HEK293 (cell line): ENCODE measurements at regions not wholly inside any gene's neighbourhood (a gene's known extent, or its start where the extent isn't known, plus 50 kb on each side); places are given as distances from the start of the nearest gene placed in this dataset.

Source experiments
- CTCF ChIA-PET: fragments of 350-600 bp; formaldehyde crosslinking; extraction: SDS; loops from one replicate; lab custom pipeline; 2021; ENCODE audit warnings: antibody characterized with exemption; lab: Yijun Ruan, JAX
- POLR2A ChIA-PET: fragments of 300-600 bp; formaldehyde crosslinking; extraction: SDS; loops from one replicate; lab custom pipeline; 2020; ENCODE audit warnings: antibody characterized with exemption, inconsistent platforms; lab: Yijun Ruan, JAX
- H3K27ac ChIP-seq: fragments of 200-500 bp; sonication (Bioruptor generic); 2 replicates; pipeline ENCODE4 v1.5.1; 2014; ENCODE audit warnings: low read depth, low read length, control low read depth, inconsistent platforms; ENCODE audit errors: extremely low read depth
- H3K36me3 ChIP-seq, 2 experiments: fragments of 200-500 bp in 1 of 2; sonication (Bioruptor generic) in 1 of 2; 1 replicate in 1 of 2; 2 replicates in 1 of 2; pipeline ENCODE4 v1.5.1; 2014 to 2017; ENCODE audit warnings: inconsistent platforms in 2 of 2, low read length in 2 of 2; ENCODE audit not compliant: control insufficient read depth in 2 of 2, insufficient read depth in 1 of 2
- H3K4me1 ChIP-seq: fragments of 200-500 bp; sonication (Bioruptor generic); 2 replicates; pipeline ENCODE4 v1.5.1; 2014; ENCODE audit warnings: mild to moderate bottlenecking, low read length, inconsistent platforms; ENCODE audit not compliant: control insufficient read depth, insufficient read depth
- H3K4me3 ChIP-seq: 2 replicates; pipeline ENCODE4 v1.5.1; 2011; ENCODE audit warnings: low read depth, mild to moderate bottlenecking, control low read depth, low read length, moderate library complexity
- H3K9me3 ChIP-seq: fragments of 200-500 bp; sonication (Bioruptor generic); 2 replicates; pipeline ENCODE4 v1.5.1; 2014; ENCODE audit warnings: low read depth, low read length, inconsistent platforms; ENCODE audit not compliant: control insufficient read depth, insufficient read depth
- FEZF1 ChIP-seq: fragments of 450-650 bp; formaldehyde crosslinking; IDR thresholded peaks from 2 replicates; pipeline ENCODE4 v1.5.1; 2016; ENCODE audit warnings: missing biosample characterization, missing genetic modification characterization
- GLI2 ChIP-seq: fragments of 450-650 bp; formaldehyde crosslinking; IDR thresholded peaks from 2 replicates; pipeline ENCODE4; 2017; ENCODE audit warnings: missing biosample characterization, missing genetic modification characterization, low read depth, borderline replicate concordance
- HOXA7 ChIP-seq: sonication (generic); formaldehyde crosslinking; IDR thresholded peaks from 2 replicates; pipeline ENCODE4 v1.8.1; 2022; ENCODE audit warnings: missing genetic modification reagents, borderline replicate concordance
- OSR2 ChIP-seq: fragments of 450-650 bp; formaldehyde crosslinking; IDR thresholded peaks from 2 replicates; pipeline ENCODE4 v1.5.1; 2016; ENCODE audit warnings: missing biosample characterization, missing genetic modification characterization
- SETDB1 ChIP-seq: IDR thresholded peaks from one replicate; pipeline ENCODE4 v1.6.1; 2017; ENCODE audit warnings: mild to moderate bottlenecking, low read length, moderate library complexity, mixed read lengths; ENCODE audit not compliant: insufficient read length
- ZNF112 ChIP-seq: fragments of 450-650 bp; formaldehyde crosslinking; IDR thresholded peaks from 2 replicates; pipeline ENCODE4 v1.5.0; 2017; ENCODE audit warnings: missing biosample characterization, missing genetic modification characterization
- ZNF114 ChIP-seq: fragments of 450-650 bp; formaldehyde crosslinking; IDR thresholded peaks from 2 replicates; pipeline ENCODE4 v1.5.0; 2017; ENCODE audit warnings: missing biosample characterization, missing genetic modification characterization
- ZNF16 ChIP-seq: fragments of 450-650 bp; formaldehyde crosslinking; IDR thresholded peaks from 2 replicates; pipeline ENCODE4 v1.5.1; 2016; ENCODE audit warnings: low read depth, missing biosample characterization, missing genetic modification characterization
- ZNF23 ChIP-seq: fragments of 450-650 bp; formaldehyde crosslinking; IDR thresholded peaks from 2 replicates; pipeline ENCODE4 v1.5.1; 2016; ENCODE audit warnings: missing biosample characterization, missing genetic modification characterization, borderline replicate concordance
- ZNF433 ChIP-seq: fragments of 450-650 bp; formaldehyde crosslinking; IDR thresholded peaks from 2 replicates; pipeline ENCODE4 v1.5.1; 2016; ENCODE audit warnings: missing biosample characterization, missing genetic modification characterization, low read depth
- ZNF560 ChIP-seq: fragments of 450-650 bp; formaldehyde crosslinking; IDR thresholded peaks from 2 replicates; pipeline ENCODE4 v1.5.1; 2017; ENCODE audit warnings: missing biosample characterization, missing genetic modification characterization, borderline replicate concordance
- ZNF677 ChIP-seq: fragments of 450-650 bp; IDR thresholded peaks from 2 replicates; pipeline ENCODE4 v1.5.0; 2018; ENCODE audit warnings: missing biosample characterization, mild to moderate bottlenecking, missing genetic modification characterization, moderate library complexity
- ZNF701 ChIP-seq: fragments of 450-650 bp; formaldehyde crosslinking; IDR thresholded peaks from 2 replicates; pipeline ENCODE4 v1.5.1; 2016; ENCODE audit warnings: missing biosample characterization, missing genetic modification characterization
- ZSCAN16 ChIP-seq: fragments of 450-650 bp; formaldehyde crosslinking; IDR thresholded peaks from 2 replicates; pipeline ENCODE4 v1.5.1; 2016; ENCODE audit warnings: missing biosample characterization, missing genetic modification characterization
- TF ChIP-seq, protein P1 (sequence below): fragments of 450-650 bp; formaldehyde crosslinking; IDR thresholded peaks from 2 replicates; pipeline ENCODE4 v1.5.1; 2017; ENCODE audit warnings: missing biosample characterization, missing genetic modification characterization
- TF ChIP-seq, protein P2 (sequence below): fragments of 450-650 bp; formaldehyde crosslinking; IDR thresholded peaks from 2 replicates; pipeline ENCODE4 v1.5.1; 2016; ENCODE audit warnings: missing biosample characterization, missing genetic modification characterization
- TF ChIP-seq, protein P3 (sequence below): fragments of 450-650 bp; formaldehyde crosslinking; IDR thresholded peaks from 2 replicates; pipeline ENCODE4 v1.5.1; 2016; ENCODE audit warnings: missing biosample characterization, missing genetic modification characterization
- TF ChIP-seq, protein P4 (sequence below): fragments of 450-650 bp; formaldehyde crosslinking; IDR thresholded peaks from 2 replicates; pipeline ENCODE4 v1.5.1; 2016; ENCODE audit warnings: missing biosample characterization, missing genetic modification characterization

DNA sequence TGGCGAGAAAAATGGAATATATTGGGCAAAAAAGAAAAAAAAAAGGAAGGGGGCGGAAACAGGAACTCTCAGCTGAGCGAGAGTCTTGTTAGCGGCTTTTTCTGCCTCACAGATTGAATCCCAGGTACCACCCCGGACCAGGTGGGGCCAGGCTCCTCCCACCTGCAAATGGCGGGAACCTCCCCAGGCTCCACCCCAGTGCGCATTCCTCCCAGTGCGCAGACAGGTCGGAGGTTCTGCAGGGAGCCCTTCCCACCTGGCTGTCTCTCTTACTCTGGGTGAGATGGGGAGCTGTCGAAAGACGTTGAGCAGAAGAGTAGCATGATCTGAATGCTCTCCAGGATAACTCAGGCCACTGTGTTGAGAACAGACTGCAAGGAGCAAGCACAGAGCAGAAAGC, 57.0 kb upstream of the ETV6 start:
- Histone ChIP-seq H3K36me3 (no peaks in the 10 kb centered on the region), H3K9me3 (no peaks in the 10 kb centered on the region), H3K27ac (no peak overlapping the region), H3K4me3 (no peak overlapping the region), H3K4me1 (no peaks in the 10 kb centered on the region)
- CTCF ChIA-PET: interaction anchor here (1.6 kb wide), 1 partner anchor 12 kb away, joined by 8 read pairs; no protein-coding TSS in a partner anchor
- TF ChIP-seq SETDB1: no peak
- TF ChIP-seq, protein P1, sequence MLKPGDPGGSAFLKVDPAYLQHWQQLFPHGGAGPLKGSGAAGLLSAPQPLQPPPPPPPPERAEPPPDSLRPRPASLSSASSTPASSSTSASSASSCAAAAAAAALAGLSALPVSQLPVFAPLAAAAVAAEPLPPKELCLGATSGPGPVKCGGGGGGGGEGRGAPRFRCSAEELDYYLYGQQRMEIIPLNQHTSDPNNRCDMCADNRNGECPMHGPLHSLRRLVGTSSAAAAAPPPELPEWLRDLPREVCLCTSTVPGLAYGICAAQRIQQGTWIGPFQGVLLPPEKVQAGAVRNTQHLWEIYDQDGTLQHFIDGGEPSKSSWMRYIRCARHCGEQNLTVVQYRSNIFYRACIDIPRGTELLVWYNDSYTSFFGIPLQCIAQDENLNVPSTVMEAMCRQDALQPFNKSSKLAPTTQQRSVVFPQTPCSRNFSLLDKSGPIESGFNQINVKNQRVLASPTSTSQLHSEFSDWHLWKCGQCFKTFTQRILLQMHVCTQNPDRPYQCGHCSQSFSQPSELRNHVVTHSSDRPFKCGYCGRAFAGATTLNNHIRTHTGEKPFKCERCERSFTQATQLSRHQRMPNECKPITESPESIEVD (tag by site-specific recombination): no peak
- no peak for TF ChIP-seq ZNF112 (tag by site-specific recombination)
- no peak for TF ChIP-seq FEZF1
- no peak for TF ChIP-seq ZNF560 (tag by site-specific recombination)
- POLR2A ChIA-PET: no interaction called here

DNA sequence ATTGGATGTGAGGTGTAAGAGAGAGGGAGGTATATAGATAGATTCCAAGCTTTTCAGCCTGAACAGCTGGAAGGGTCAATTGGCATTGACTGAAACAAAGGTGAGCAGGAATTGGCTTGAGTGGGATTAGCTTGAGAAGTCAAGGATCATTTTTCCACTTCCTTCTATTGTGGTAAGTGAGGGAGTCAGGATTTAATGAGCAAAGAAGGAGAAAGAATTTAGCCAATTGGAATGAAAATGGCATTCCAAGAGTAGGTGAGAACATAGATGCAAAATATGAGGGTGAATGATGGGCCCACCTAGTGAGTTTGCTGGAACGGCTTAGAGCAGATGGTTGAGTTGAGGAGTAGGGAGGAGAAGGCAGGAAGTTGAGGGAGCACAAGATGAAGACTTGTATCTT, 56.5 kb upstream of the ETV6 start:
- CTCF ChIA-PET: interaction anchor here (1.6 kb wide), 1 partner anchor 12 kb away, joined by 8 read pairs; no protein-coding TSS in a partner anchor
- no peak for TF ChIP-seq OSR2 (tag by site-specific recombination)
- no peak for TF ChIP-seq HOXA7 (CRISPR knock-in tag)
- TF ChIP-seq ZNF16 (tag by site-specific recombination): no peak
- TF ChIP-seq, all 188 proteins: peak for 0
- no peak overlapping the region for H3K27ac ChIP-seq
- no peaks in the 10 kb centered on the region for H3K4me1 ChIP-seq
- no peaks in the 10 kb centered on the region for H3K36me3 ChIP-seq
- H3K9me3 ChIP-seq: no peaks in the 10 kb centered on the region
- H3K4me3 ChIP-seq: no peak overlapping the region
- POLR2A ChIA-PET: no interaction called here

DNA sequence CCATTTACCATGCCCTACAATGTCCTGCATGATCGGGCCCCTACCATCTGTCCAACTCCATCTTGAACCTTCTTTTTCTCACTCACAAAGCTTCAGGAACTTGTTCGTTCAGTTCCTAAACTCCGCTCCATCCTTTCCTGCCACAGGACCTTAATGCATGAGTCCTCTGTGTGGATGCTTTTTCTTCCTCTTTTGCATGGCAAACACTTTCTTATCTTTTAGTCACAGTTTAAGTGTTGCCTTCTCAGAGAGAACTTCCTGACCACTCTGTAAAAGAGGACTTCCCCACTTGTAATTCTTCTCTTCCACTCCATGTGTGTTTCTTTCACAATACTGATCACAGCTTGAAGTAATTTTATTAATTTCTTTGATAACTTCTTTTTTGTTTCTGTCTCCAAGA, 54.4 kb upstream of the ETV6 start:
- POLR2A ChIA-PET: no interaction called here
- Histone ChIP-seq H3K36me3 (no peaks in the 10 kb centered on the region), H3K4me1 (no peaks in the 10 kb centered on the region), H3K4me3 (no peak overlapping the region), H3K27ac (no peak overlapping the region), H3K9me3 (no peaks in the 10 kb centered on the region)
- CTCF ChIA-PET: no interaction called here
- TF ChIP-seq ZNF677: no peak
- no peak for TF ChIP-seq ZNF114 (tag by site-specific recombination)
- TF ChIP-seq, protein P2, sequence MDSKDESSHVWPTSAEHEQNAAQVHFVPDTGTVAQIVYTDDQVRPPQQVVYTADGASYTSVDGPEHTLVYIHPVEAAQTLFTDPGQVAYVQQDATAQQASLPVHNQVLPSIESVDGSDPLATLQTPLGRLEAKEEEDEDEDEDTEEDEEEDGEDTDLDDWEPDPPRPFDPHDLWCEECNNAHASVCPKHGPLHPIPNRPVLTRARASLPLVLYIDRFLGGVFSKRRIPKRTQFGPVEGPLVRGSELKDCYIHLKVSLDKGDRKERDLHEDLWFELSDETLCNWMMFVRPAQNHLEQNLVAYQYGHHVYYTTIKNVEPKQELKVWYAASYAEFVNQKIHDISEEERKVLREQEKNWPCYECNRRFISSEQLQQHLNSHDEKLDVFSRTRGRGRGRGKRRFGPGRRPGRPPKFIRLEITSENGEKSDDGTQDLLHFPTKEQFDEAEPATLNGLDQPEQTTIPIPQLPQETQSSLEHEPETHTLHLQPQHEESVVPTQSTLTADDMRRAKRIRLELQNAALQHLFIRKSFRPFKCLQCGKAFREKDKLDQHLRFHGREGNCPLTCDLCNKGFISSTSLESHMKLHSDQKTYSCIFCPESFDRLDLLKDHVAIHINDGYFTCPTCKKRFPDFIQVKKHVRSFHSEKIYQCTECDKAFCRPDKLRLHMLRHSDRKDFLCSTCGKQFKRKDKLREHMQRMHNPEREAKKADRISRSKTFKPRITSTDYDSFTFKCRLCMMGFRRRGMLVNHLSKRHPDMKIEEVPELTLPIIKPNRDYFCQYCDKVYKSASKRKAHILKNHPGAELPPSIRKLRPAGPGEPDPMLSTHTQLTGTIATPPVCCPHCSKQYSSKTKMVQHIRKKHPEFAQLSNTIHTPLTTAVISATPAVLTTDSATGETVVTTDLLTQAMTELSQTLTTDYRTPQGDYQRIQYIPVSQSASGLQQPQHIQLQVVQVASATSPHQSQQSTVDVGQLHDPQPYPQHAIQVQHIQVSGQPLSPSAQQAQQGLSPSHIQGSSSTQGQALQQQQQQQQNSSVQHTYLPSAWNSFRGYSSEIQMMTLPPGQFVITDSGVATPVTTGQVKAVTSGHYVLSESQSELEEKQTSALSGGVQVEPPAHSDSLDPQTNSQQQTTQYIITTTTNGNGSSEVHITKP (tag by site-specific recombination): no peak
- TF ChIP-seq, protein P3, sequence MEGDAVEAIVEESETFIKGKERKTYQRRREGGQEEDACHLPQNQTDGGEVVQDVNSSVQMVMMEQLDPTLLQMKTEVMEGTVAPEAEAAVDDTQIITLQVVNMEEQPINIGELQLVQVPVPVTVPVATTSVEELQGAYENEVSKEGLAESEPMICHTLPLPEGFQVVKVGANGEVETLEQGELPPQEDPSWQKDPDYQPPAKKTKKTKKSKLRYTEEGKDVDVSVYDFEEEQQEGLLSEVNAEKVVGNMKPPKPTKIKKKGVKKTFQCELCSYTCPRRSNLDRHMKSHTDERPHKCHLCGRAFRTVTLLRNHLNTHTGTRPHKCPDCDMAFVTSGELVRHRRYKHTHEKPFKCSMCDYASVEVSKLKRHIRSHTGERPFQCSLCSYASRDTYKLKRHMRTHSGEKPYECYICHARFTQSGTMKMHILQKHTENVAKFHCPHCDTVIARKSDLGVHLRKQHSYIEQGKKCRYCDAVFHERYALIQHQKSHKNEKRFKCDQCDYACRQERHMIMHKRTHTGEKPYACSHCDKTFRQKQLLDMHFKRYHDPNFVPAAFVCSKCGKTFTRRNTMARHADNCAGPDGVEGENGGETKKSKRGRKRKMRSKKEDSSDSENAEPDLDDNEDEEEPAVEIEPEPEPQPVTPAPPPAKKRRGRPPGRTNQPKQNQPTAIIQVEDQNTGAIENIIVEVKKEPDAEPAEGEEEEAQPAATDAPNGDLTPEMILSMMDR (tag by site-specific recombination): no peak
- TF ChIP-seq, protein P4, sequence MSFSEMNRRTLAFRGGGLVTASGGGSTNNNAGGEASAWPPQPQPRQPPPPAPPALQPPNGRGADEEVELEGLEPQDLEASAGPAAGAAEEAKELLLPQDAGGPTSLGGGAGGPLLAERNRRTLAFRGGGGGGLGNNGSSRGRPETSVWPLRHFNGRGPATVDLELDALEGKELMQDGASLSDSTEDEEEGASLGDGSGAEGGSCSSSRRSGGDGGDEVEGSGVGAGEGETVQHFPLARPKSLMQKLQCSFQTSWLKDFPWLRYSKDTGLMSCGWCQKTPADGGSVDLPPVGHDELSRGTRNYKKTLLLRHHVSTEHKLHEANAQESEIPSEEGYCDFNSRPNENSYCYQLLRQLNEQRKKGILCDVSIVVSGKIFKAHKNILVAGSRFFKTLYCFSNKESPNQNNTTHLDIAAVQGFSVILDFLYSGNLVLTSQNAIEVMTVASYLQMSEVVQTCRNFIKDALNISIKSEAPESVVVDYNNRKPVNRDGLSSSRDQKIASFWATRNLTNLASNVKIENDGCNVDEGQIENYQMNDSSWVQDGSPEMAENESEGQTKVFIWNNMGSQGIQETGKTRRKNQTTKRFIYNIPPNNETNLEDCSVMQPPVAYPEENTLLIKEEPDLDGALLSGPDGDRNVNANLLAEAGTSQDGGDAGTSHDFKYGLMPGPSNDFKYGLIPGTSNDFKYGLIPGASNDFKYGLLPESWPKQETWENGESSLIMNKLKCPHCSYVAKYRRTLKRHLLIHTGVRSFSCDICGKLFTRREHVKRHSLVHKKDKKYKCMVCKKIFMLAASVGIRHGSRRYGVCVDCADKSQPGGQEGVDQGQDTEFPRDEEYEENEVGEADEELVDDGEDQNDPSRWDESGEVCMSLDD: no peak
- TF ChIP-seq ZNF701: no peak
- TF ChIP-seq GLI2 (tag by site-specific recombination): no peak
- TF ChIP-seq ZNF23 (tag by site-specific recombination): no peak
- no peak for TF ChIP-seq ZNF433 (tag by site-specific recombination)
- no peak for TF ChIP-seq ZSCAN16 (tag by site-specific recombination)
